ENCODE measurements at regions not wholly inside any gene's neighbourhood (a gene's known extent, or its start where the extent isn't known, plus 50 kb on each side); places are given as distances from the start of the nearest gene placed in this dataset.

GRCh38 chr6:27687154-27688013 lies 214.5 kb upstream of the ZNF184 start (continued):
- TF ChIP-seq BCL3 (CRISPR knock-in tag; IDR thresholded peaks at IDR 0.05) (peak; percentile 67; the same call in 1 of the 2 replicates), ZNF550 (CRISPR knock-in tag; IDR thresholded peaks at IDR 0.05; ENCODE audit: borderline replicate concordance) (no peak), GTF2F1 (IDR thresholded peaks at IDR 0.05; ENCODE audit: low read length) (no peak), IRF1 (CRISPR knock-in tag; IDR thresholded peaks at IDR 0.05; ENCODE audit: low read depth) (no peak), ZNF430 (CRISPR knock-in tag; IDR thresholded peaks at IDR 0.05) (no peak), GPN1 (CRISPR knock-in tag; IDR thresholded peaks at IDR 0.05; ENCODE audit: borderline replicate concordance) (no peak), MIER2 (CRISPR knock-in tag; IDR thresholded peaks at IDR 0.05) (no peak; the same call in 1 of the 2 replicates), ZNF274 (CRISPR knock-in tag; IDR thresholded peaks at IDR 0.05) (peak; percentile 73; the same call in 1 of the 2 replicates), NFKBIZ (CRISPR knock-in tag; IDR thresholded peaks at IDR 0.05) (no peak), ZNF800 (CRISPR knock-in tag; IDR thresholded peaks at IDR 0.05) (no peak), ARHGAP35 (CRISPR knock-in tag; IDR thresholded peaks at IDR 0.05; ENCODE audit: borderline replicate concordance) (no peak; the same call in 1 of the 2 replicates), AGO1 (IDR thresholded peaks at IDR 0.05; ENCODE audit: low read depth, low read length, poor library complexity, severe bottlenecking) (peak; percentile 41), RBAK (CRISPR knock-in tag; IDR thresholded peaks at IDR 0.05) (no peak), ZBTB20 (CRISPR knock-in tag; IDR thresholded peaks at IDR 0.05; ENCODE audit: borderline replicate concordance, low read depth) (no peak), ZNF83 (CRISPR knock-in tag; IDR thresholded peaks at IDR 0.05; ENCODE audit: borderline replicate concordance) (no peak; the same call in 1 of the 2 replicates), NFKB2 (CRISPR knock-in tag; IDR thresholded peaks at IDR 0.05; ENCODE audit: borderline replicate concordance) (no peak; the same call in 1 of the 2 replicates), SMC3 (IDR thresholded peaks at IDR 0.05; ENCODE audit: low read length) (peak; percentile 39), ZFP90 (CRISPR knock-in tag; IDR thresholded peaks at IDR 0.05; ENCODE audit: borderline replicate concordance) (no peak), RERE (CRISPR knock-in tag; IDR thresholded peaks at IDR 0.05; ENCODE audit: low read depth) (0 out of 2 replicates have a peak, but pooled peaks have one; percentile 26)

Measured in HepG2 (cell line).